ENCODE measurements at regions not wholly inside any gene's neighbourhood (a gene's known extent, or its start where the extent isn't known, plus 50 kb on each side); places are given as distances from the start of the nearest gene placed in this dataset.
"Not testable (repeated sequence)": the region's sequence is repeated elsewhere in the genome, so short reads cannot be mapped to it uniquely, and the experiment has no call there.

- H3K9me3 Mint-ChIP-seq = peaks cover 12% of the 10 kb centered on the region
- not testable (repeated sequence) for H3K27me3 Mint-ChIP-seq, ATAC-seq, H3K36me3 Mint-ChIP-seq, H3K4me1 Mint-ChIP-seq, H3K4me3 Mint-ChIP-seq, H3K27ac Mint-ChIP-seq
Measured at GRCh38 chrX:23458957-23459356, 124.3 kb downstream of the PTCHD1 start.

- Mint-ChIP-seq H3K27ac (no peak overlapping the region), H3K4me3 (no peak overlapping the region), H3K27me3 (no peaks in the 10 kb centered on the region), H3K4me1 (no peaks in the 10 kb centered on the region), H3K36me3 (no peaks in the 10 kb centered on the region), H3K9me3 (peaks cover 7% of the 10 kb centered on the region)
- ATAC-seq = no peak
Measured at GRCh38 chrX:23465105-23465791, 130.6 kb downstream of the PTCHD1 start.

DNA sequence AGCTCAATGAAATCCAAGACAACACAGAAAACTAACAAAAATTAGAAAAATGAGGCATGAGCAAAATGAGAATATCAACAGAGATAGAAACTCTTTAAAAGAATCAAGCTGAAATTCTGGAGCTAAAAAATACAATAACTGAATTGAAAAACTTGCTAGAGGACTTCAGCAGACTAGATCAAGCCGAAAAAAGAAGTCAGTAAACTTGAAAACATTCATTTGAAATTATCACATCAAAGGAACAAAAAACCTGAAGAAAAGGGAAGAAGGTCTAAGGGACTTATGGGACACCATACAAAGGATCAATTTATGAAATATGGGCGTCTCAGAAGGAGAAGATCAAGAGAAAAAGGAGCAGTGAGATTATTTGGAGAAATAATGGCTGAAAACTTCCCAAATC is 131.3 kb downstream of the PTCHD1 start:
- Mint-ChIP-seq H3K36me3 (no peaks in the 10 kb centered on the region), H3K4me3 (no peak overlapping the region), H3K9me3 (peaks cover 7% of the 10 kb centered on the region), H3K4me1 (no peaks in the 10 kb centered on the region), H3K27ac (no peak overlapping the region), H3K27me3 (no peaks in the 10 kb centered on the region)
- no peak for ATAC-seq

GRCh38 chrX:23478056-23478455 is 143.4 kb downstream of the PTCHD1 start:
- Mint-ChIP-seq H3K27me3 (no peaks in the 10 kb centered on the region), H3K36me3 (peaks cover 5% of the 10 kb centered on the region), H3K4me1 (no peaks in the 10 kb centered on the region), H3K27ac (no peak overlapping the region), H3K9me3 (peaks cover 10% of the 10 kb centered on the region), H3K4me3 (no peak overlapping the region)
- ATAC-seq = no peak

DNA sequence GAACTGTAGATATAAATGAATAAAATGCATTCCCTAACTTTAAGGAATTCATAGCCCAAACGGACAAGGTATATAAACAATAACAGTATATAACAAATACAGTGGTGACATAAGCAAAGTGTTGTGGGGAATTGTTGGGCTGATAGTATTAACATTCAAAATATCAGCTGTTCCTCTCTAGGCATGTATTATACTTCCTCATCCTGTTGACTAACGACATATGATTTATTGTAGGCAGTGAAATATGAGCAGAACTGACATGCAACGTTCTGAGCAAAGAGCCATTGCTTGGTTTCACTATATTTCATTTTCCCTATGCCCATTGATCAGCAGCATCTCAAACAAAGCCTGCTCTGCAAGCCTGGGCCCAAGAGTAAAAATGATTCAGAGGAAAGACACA is 143.9 kb downstream of the PTCHD1 start:
- H3K4me3 Mint-ChIP-seq = no peak overlapping the region
- ATAC-seq = no peak

DNA sequence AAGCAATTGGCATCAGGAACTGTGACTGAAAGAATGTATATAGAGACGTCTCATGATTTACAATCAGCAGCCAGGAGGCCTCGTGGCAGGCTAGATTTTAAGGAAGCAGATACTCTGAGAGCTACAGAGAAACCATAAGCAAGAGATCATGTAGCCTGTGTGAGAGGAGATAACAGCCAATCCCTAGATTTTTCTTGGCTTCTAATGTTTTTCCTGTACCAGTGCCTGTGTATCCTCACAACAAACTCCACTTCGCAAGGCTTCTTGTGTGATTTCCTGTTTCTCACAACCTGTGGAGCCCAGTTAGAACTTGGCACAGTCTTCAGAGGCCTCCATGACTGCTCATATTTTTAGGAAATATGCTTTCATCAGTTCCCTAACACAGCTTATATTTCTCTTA is 147.9 kb downstream of the PTCHD1 start:
- H3K9me3 Mint-ChIP-seq = peaks cover 3% of the 10 kb centered on the region
- no peaks in the 10 kb centered on the region for H3K4me1 Mint-ChIP-seq
- no peak overlapping the region for H3K27ac Mint-ChIP-seq
- no peak for ATAC-seq
- H3K27me3 Mint-ChIP-seq = no peaks in the 10 kb centered on the region
- H3K4me3 Mint-ChIP-seq = no peak overlapping the region
- H3K36me3 Mint-ChIP-seq = peaks cover 5% of the 10 kb centered on the region

More for the DNA sequence above, 143.9 kb downstream of the PTCHD1 start:
- Mint-ChIP-seq H3K27ac (no peak overlapping the region), H3K36me3 (peaks cover 5% of the 10 kb centered on the region), H3K27me3 (no peaks in the 10 kb centered on the region), H3K4me1 (no peaks in the 10 kb centered on the region), H3K9me3 (peaks cover 10% of the 10 kb centered on the region)

DNA sequence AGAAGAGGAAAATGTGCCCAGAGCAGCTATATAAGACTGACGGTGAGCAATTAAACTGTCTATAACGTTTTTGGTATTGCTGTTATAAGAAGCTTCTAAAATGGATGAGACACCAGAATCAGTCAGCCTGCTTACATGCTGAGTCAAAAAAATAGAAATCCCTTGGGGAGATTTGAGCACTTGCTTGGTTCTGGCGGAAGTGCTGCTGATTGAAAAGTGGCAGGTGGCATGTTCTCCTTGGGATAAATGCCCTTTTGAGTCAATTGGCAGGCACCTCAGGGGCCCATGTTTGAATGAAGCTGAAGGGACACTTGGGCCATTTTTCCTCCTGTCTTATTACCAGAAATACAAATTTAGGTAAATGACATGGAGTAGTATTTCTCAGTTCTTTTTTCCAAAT is 148.7 kb downstream of the PTCHD1 start:
- no peak for ATAC-seq
- Mint-ChIP-seq H3K27me3 (no peaks in the 10 kb centered on the region), H3K36me3 (peaks cover 5% of the 10 kb centered on the region), H3K4me3 (no peak overlapping the region), H3K27ac (no peak overlapping the region), H3K9me3 (peaks cover 3% of the 10 kb centered on the region), H3K4me1 (no peaks in the 10 kb centered on the region)

- no peaks in the 10 kb centered on the region for H3K4me1 Mint-ChIP-seq
- peak; percentile 31 for ATAC-seq
- H3K4me3 Mint-ChIP-seq = no peak overlapping the region
- H3K9me3 Mint-ChIP-seq = no peaks in the 10 kb centered on the region
- H3K27me3 Mint-ChIP-seq = no peaks in the 10 kb centered on the region
- H3K27ac Mint-ChIP-seq = no peak overlapping the region
- no peaks in the 10 kb centered on the region for H3K36me3 Mint-ChIP-seq
Measured at GRCh38 chrX:23493941-23494374, 159.3 kb downstream of the PTCHD1 start.

DNA sequence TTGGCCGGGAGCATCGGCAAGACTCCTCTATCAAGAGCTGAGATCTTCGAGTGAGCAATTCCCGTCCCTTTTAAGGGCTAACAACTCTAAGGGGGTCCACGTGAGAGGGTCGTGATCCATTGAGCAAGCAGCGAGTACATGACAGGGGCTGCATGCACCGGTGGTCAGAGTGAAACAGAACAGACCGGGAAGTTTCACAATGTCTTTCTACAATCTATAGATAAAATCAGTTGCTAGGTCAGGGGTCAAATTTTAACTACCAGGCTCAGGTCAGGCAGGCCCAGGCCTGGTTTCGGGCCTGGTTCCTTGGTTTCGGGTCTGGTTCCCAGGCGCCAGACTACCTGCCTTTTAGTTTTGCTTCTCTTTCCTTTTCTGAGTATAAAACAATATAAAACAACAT is 160.1 kb downstream of the PTCHD1 start:
- Mint-ChIP-seq H3K27ac (no peak overlapping the region), H3K4me3 (no peak overlapping the region), H3K9me3 (no peaks in the 10 kb centered on the region), H3K4me1 (no peaks in the 10 kb centered on the region), H3K27me3 (no peaks in the 10 kb centered on the region), H3K36me3 (no peaks in the 10 kb centered on the region)
- ATAC-seq = no peak

DNA sequence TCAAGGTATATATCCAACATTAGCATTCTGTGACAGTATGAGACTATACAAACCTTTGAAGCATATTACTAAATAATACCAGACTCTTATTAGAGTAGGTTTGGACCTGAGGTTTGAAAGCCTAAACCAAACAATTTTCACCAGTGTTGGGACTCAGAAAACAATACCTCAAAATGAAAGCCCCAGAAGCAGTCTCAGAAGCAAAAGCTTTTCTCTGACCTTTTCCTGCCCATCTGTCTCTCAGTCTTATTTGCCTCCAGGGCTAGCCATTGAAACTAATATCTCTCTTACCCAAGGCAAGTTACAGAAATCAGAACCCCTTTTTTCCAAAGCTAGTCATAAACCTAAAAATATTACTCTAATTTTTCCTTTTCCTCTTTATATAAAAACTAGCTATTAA is 163.3 kb downstream of the PTCHD1 start:
- H3K4me1 Mint-ChIP-seq = no peaks in the 10 kb centered on the region
- no peak for ATAC-seq
- H3K36me3 Mint-ChIP-seq = no peaks in the 10 kb centered on the region
- no peak overlapping the region for H3K27ac Mint-ChIP-seq
- H3K4me3 Mint-ChIP-seq = no peak overlapping the region
- no peaks in the 10 kb centered on the region for H3K27me3 Mint-ChIP-seq
- H3K9me3 Mint-ChIP-seq = no peaks in the 10 kb centered on the region

- ATAC-seq = no peak
- Mint-ChIP-seq H3K36me3 (no peaks in the 10 kb centered on the region), H3K9me3 (no peaks in the 10 kb centered on the region), H3K27ac (no peak overlapping the region), H3K4me1 (no peaks in the 10 kb centered on the region), H3K4me3 (no peak overlapping the region), H3K27me3 (no peaks in the 10 kb centered on the region)
Measured at GRCh38 chrX:23501974-23502373, 165.3 kb upstream of the PRDX4 start.

DNA sequence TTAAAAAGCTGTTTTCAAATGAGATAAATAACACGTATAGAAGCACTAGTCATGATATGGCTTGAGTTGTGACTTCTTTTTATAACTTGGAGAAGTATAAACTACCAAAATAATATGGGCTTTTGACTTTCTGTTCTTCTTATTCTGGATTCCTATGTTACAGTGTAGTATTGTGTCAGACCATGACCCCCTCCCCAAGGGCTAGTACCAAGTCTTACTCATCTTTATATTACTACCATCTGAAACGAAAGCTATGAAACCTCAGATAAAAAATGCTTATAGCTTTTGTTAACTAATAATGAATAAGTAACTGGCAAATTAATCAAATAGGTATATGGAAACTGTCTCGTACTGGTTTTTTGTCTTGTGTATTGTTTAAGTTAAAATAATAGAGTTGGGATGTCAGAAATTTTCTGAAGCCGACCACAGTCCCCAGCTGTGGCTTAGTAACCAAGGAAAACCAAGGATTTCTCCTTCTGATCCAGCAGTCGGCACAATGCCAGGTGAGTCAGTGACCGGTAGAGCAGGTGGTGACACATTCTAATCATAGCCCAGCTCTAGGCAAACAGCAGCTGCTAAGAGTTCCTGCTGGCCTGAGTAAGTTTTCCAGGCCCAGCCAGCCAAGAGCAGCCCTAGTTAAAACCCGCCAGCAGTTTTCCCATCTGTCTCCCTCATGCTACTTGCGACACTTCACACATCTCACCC is 163.3 kb upstream of the PRDX4 start:
- ATAC-seq = no peak
- peaks cover 5% of the 10 kb centered on the region for H3K9me3 Mint-ChIP-seq

DNA sequence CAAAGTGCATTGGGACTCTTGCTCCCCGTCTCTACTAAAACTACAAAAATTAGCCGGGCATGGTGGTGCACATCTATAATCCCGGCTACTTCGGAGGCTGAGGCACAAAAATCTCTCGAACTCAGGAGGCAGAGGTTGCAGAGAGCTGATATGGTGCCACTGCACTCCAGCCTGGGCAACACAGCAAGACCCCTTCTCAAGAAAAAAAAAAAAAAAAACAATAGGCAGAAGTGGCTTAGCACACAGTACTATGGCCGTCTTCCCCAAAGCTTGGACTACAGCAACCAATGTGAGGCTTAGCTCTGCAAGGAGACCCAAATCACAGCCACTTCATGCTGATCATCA is 162.8 kb upstream of the PRDX4 start:
- Mint-ChIP-seq H3K4me1 (no peaks in the 10 kb centered on the region), H3K4me3 (no peak overlapping the region), H3K27ac (no peak overlapping the region), H3K27me3 (no peaks in the 10 kb centered on the region), H3K9me3 (peaks cover 7% of the 10 kb centered on the region), H3K36me3 (no peaks in the 10 kb centered on the region)
- no peak for ATAC-seq

More for the DNA sequence above, 163.3 kb upstream of the PRDX4 start:
- no peak overlapping the region for H3K27ac Mint-ChIP-seq
- H3K4me3 Mint-ChIP-seq = no peak overlapping the region
- H3K27me3 Mint-ChIP-seq = no peaks in the 10 kb centered on the region
- no peaks in the 10 kb centered on the region for H3K4me1 Mint-ChIP-seq
- no peaks in the 10 kb centered on the region for H3K36me3 Mint-ChIP-seq

DNA sequence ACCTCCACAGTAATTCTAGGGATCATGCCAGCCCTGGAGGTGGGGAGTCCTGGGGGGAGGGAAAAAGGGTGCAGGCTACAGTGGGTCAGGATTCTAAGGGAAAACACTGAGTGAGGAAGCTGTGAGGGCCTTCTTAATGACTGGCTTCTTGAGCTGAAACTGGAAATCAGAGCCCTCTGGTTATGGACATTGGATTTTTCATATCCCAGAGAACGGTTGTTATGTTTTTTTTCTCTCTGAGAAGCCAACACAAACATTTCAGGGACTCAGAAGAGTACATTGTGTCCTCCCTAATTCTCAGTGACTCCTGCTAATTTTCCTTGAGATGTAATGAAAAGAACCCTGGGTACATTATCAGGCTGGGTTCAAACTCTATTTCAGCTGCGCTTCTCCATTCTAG is 162.4 kb upstream of the PRDX4 start:
- Mint-ChIP-seq H3K4me3 (no peak overlapping the region), H3K9me3 (peaks cover 8% of the 10 kb centered on the region), H3K4me1 (no peaks in the 10 kb centered on the region), H3K27ac (no peak overlapping the region), H3K36me3 (no peaks in the 10 kb centered on the region), H3K27me3 (no peaks in the 10 kb centered on the region)
- ATAC-seq = no peak

- H3K4me3 Mint-ChIP-seq = no peak overlapping the region
- H3K9me3 Mint-ChIP-seq = peaks cover 8% of the 10 kb centered on the region
- no peaks in the 10 kb centered on the region for H3K27me3 Mint-ChIP-seq
- no peak for ATAC-seq
- no peaks in the 10 kb centered on the region for H3K36me3 Mint-ChIP-seq
- H3K27ac Mint-ChIP-seq = no peak overlapping the region
- no peaks in the 10 kb centered on the region for H3K4me1 Mint-ChIP-seq
Measured at GRCh38 chrX:23505531-23506303, 161.6 kb upstream of the PRDX4 start.

DNA sequence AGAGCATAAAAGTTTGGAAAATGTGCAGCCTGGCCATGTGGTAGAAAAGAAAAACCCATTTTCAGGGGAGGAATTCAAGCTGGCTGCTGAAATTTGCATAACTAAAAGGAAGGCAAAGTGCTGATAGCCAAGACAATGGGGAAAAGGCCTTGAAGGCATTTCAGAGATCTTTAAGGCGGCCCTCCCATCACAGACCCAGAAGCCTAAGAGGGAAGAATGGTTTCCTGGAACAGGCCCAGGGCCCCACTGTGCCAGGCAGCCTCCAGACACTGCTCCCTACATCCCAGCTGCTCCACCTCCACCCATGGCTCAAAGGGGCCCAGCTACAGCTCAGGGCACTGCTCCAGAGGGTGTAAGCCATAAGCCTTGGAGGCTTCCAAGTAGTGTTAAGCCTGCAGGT is 158.0 kb upstream of the PRDX4 start:
- no peaks in the 10 kb centered on the region for H3K36me3 Mint-ChIP-seq
- no peak overlapping the region for H3K4me3 Mint-ChIP-seq
- no peaks in the 10 kb centered on the region for H3K27me3 Mint-ChIP-seq
- no peaks in the 10 kb centered on the region for H3K4me1 Mint-ChIP-seq
- ATAC-seq = no peak
- H3K9me3 Mint-ChIP-seq = peaks cover 8% of the 10 kb centered on the region
- H3K27ac Mint-ChIP-seq = no peak overlapping the region
